ENCODE measurements at regions not wholly inside any gene's neighbourhood (a gene's known extent, or its start where the extent isn't known, plus 50 kb on each side); places are given as distances from the start of the nearest gene placed in this dataset.
"Not testable (repeated sequence)": the region's sequence is repeated elsewhere in the genome, so short reads cannot be mapped to it uniquely, and the experiment has no call there.

DNA sequence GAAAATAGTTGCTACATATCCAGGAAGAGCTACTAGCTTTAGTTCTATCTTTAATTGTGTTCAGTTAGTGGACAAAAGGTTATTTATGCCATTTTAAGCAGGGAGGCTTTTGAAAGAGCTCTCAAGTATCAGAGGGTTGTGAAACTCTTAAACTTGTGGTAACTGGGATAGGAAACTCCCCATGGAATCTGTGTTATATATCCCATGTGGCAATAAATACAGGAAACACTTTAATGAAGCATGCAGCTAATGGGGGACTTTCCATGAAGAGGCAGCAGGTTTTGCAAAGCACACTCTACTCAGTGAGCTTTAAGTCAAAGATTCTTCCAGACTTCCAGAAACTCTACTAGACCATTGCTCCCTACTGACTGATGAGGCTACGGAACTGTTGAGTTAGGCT is 805.0 kb upstream of the C9orf72 start:
- DNase-seq, result no peak

DNA sequence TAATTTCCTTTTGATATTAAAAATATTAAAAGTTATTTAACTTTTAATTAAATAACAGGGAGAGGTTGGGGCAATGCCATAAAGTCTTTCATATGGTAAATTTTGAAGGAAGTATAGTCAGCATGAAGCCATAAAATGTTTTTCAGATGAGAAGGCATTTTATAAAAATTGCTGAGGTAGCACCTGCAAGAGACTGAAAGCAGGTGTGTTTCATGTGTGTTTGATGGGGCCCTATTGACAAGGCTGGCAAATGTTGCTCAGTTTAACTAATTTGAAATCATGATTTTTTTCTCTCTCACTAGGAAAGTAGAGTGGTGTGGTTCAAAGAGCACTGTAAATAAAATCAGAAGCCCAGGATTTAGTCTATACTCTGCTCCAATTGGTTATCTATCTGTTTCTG is 805.8 kb upstream of the C9orf72 start:
- no peak for DNase-seq

DNA sequence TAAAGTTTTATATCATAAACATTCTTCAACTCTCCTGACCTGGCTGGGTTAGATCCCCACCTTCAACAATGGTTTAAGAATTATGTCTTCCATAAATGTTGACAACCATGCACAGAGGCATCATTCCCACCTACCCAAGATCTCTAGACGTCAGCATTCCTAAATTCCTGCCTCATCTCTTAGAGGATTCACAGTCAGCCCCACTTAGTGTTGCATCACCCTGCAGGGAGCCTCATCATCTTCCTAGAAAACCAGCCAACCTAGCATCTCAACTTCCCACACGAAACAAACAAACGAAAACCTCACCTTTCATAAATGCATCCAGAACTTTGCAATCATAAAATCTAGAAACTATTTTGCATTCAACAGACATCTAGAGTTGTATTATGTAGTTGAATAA is 816.1 kb upstream of the C9orf72 start:
- no peak for DNase-seq

DNA sequence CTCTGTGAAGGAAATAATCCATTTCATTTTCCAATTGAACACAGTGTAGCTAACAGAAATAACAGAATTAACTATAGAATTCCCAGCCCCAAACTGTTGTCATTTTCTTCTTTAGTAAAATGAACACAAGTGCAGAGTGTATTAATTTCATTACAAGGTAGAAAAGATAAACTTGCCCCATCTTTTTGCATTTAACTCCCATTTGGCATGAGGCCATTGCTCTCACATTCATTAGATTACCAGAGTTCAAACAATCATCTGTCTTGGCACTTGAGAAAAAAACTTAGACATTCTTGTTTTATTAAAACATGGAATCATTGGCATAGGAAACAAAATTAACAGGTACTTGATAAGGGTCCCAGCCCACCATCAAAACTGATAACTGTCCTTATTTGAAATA is 821.5 kb upstream of the C9orf72 start:
- no peak for DNase-seq

DNA sequence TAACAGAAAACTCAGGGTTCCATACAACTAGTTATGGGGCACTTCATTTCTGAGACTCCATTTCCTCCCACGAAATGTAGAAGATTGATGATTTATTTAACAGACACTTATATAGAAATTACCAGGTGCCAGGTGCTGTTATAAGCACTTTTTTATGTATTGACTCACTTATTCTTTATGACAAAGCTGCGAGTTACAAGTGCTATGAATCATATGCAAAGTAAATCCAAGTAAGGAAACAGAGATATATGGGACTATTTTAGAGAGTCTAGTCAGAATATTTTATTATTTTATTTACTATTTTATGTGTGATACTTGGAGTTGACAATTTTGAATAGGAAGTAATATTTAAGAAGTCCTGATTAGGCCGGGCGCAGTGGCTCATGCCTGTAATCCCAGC is 822.8 kb upstream of the C9orf72 start:
- DNase-seq, result no peak

DNA sequence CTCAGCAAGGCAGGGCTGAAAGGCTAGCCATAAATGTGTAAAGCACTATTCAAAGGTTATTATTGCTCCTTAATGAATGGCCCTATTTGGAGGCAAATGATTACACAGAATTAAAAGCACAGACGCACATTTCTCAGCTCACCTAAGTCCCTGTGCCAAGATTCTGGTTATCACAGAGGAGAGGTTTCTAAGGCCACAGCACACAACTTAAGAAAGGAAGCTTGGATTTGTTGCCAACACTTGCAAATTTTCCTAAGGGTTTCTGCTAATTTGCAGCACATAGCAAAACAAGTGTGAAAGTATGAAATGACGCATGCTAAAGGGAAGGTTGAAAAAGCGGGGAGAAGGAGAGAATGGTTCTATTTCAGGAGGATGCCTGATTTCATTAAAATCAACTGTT is 834.1 kb upstream of the C9orf72 start:
- no peak for DNase-seq

DNA sequence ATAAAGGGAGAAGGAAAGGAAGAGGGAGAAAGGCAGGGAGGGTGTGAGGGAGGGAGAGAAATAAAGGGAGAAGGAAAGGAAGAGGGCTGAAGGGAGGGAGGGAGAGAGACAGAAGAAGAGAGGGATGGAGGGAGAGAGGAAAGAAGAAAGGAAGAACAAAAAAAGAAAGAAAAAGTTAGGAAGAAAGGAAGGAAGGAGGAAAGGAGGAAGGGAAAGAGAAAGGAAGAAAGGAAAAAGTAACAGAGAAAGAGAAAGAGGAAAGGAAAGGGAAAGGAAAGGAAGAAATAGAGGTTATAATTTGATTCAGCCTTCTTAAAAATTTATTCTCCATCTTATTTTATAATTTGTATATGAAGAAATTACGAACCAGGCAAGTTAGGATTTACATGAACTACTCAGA is 836.6 kb upstream of the C9orf72 start:
- DNase-seq, result no peak

DNA sequence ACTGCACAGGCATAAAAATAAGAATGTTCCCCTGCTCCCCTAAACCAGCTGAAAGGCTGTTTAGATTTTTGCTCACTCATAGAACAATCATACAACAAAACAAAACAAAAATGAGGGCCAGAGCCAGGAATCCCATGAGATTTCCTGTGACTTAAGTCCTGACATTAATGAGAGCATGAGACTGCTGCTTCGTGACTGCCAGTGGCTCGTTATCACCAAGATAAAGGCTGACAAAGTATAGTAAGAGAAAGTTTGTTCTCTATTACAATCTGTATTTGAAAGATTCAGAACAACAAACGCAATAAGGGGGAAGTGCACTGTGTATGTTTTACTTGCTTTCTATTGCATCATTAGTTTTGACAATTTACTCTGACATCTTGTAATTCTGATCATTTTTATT is 837.1 kb upstream of the C9orf72 start:
- no peak for DNase-seq

DNA sequence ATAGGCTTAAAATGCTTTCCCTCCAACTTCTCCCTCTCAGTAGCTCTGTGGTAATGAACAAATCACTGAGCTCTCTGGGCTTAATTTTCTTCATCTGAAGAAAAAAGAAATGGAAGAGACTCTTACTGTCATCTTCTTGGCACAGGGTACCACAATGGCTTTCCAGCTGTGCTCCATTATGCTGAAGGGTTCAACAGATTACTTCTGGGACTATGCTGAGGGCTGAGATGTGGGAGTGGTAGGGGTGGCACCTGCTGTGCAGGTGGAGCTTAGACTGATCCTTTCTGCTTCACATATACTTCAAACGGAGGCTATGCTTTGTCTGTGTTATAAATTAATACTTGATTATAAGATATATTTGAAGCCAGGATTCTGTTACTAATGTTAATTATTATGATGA is 840.2 kb upstream of the C9orf72 start:
- no peak for DNase-seq

DNA sequence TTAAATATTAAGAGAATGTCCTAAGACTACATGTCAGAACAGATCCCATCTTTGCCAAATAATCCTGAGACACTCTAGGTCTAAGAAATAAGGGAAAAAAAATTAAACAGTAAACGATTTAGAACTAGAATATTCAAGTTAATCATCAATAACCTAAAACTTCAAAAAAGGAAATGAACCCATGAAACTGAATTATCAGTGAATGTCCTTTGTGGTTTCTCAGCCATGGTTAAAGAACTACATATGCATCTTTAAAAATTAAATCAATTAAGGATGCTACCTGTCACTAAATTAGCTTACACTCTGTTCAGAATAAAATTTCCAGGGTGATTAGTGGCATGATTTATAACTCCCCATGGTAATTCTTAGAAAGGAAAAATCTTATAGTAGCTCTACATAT is 850.0 kb upstream of the C9orf72 start:
- no peak for DNase-seq

DNA sequence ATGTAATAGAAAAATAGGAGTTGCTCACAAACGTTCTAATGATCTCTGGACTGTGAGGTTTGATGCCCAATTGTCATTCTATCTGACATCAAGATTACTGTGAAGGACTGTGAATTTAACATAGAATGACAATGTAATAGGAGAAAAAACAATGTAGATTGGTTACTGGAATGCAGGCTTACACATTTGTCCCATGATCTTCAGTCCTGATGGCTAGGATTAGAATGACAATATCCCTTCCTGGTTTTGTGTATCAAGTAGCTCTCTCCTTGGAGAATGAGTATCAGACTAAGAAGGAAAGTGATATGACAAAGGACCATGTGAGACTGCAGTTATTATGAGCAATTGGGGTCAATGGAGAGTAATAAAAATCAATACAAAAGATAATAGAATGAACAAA is 862.2 kb upstream of the C9orf72 start:
- DNase-seq, result no peak

DNA sequence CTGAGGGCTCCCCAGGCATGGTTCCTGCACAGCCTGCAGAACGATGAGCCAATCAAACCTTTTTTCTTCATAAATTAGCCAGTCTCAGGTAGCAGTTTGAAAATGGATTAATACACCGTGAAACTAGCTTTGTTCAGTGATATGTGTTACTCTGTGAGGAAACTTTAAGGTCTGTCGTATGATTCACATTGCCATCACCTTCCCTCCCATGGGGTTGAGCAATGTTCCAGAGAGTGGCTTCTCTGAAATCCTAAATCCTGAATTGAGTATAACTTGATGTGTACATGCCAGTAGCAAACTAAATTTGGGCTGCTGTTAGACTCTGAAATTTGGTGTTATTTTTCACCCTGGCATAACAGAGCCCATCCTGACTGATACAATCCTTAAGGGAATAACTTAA is 866.4 kb upstream of the C9orf72 start:
- no peak for DNase-seq

DNA sequence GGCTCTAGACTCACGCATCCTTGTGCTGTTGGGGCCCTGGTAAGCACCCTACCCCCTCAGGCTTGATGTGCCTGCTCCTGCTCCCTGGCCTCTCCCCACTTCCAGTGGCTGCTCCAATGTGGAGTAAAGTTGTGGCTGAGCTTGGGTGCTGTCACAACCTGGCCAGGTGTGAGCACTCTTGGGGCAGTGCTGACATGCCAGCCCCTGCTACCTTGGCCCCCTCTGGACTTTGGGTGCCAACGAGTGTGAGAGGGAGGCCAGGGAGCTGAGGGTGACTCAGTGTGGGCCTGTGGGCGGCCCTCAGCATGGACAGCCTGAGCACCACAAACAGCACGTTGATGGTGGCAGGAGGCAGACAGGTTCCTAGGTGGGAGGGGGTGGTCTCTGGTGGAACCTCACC is 870.2 kb upstream of the C9orf72 start:
- DNase-seq, result no peak

DNA sequence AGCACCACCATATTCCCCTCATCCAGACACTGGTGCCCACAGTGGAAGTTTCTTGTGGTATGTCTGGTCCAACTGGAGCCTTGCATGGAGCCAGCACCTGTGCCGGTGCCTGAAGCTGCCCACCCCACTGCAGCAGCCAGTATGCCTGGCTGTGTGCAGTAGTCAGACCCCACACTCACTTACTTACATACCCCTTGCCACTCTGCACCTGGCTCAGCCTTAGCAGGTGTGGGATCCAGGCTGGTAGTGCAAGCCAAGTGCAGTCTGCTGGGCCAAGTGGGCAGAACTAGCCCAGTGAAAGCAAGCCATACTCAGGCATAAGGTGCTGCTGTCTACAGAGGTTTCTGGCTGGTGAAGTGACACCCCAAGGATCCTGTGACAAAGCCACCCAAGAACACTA is 871.4 kb upstream of the C9orf72 start:
- DNase-seq, result no peak

DNA sequence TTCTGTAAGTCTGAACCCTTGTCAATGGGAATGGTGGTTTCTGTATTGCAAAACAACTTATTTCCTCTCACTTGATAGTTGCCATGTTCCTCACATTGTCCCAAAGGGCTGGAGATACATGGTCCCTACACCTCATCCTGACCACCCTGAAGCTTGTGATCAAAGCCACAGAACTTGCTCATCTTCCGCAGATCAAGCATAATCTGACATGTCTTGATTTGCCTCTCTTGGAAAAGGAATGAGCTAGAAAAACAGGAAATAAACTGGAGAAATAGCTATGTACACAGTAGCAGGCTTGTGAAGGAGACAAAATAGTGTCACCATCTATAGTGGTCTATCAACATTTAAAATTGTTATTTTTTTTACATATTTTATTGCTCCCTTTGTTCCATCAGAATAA is 871.9 kb upstream of the C9orf72 start:
- DNase-seq, result no peak

DNA sequence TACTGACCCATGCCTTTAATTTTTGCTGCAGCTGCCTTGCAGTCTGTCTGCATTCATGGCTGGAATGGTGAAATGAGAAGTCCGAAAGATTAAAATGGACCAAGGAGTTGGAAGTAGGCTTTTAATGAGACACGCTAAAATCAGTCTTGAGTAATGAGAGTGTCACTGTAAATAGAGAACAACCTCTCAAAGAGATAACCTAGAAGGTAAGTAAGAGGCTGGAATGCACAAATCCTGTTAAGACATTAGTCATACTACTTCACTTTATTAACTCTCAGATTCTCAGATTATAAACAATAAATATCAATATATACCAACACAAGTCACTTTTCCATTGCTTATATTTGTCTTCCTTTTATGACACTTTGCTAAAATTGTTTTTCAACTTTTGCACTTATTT is 880.6 kb upstream of the C9orf72 start:
- no peak for DNase-seq

DNA sequence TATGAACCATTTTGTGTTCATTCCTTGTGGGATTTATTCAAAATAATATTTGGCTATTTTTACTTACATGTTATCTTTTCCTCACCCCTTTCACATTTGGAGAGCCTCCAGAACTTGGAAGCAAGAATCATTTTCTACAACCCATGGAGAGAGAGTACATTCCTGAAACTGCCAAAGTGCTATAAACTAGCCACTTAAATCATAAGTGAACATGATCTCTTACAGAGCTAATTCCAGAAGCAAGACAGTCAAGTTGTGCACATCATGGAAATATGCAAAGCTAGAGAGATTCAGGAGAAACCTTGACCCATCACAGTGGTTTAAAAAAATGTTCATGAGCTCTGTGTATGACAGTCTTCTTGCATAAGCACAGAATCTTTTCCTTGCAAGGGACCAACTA is 883.6 kb upstream of the C9orf72 start:
- no peak for DNase-seq

DNA sequence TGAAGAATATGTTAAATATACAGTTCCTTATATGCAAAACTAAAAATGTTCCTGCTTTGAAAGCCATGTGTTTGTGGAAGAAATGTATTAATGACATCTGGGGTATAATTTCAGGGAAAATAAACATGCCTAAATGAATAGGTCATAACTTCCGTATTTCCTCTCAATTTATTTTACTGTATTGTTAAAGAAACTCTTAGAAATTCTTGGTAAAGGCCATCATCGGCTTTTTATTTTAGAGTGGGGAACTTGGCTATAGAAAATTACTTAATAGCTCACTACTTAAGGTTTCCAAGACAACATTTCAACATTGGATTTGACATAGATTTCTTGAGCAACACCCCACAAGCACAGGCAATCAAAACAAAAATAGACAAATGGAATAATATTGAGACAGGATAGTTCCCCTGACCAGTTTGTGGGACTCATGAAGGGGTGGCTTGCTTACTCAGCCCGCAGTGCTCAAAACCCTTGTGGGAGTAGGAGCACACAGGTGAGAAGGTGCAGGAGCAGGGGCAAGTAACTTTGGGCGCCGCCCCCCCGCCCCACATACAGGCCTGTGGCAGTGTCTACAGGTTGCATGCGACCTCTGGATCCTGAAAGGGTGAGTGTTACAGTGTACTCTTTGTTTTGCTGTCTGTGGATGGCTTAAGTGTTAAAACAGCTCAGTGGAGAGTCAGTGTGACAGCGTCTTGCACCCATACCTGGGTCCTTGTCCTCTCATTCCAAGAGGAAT is 891.4 kb upstream of the C9orf72 start:
- no peak for DNase-seq

DNA sequence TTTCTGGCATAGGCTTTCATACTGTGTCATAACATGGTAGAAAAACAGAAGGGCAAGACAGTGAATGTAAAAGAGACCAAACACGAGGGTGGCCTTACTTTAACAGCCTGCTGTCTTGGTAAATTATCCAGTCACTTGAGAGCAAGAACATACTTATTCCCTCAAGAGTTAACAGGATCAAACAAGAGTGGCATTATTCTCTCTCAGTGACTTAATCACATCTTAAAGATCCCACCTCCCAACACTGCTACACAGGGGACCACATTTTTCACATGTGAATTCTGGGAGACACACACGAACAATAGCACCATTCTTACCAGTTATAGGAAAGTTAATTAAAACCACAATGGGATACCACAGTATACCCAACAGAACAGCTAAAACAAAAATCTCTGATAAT is 898.0 kb upstream of the C9orf72 start:
- DNase-seq, result no peak

DNA sequence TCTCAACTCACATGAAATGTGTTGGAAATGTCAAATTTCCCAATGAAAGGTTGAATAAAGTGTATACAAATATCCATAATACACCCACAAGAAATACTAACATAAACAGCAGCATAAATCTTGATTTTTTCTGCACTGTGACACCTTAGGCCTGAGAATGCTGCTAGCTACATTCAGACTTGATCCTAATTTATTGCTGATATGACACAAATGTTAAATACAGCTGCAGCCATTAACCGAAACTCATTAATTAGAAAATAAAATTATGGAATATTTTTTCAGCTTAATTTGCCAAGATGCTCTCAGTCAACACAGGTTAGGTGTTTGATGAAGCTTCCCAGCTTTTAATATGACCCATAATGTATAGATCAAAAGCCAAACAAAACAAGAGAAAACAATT is 914.3 kb upstream of the C9orf72 start:
- DNase-seq, result no peak

DNA sequence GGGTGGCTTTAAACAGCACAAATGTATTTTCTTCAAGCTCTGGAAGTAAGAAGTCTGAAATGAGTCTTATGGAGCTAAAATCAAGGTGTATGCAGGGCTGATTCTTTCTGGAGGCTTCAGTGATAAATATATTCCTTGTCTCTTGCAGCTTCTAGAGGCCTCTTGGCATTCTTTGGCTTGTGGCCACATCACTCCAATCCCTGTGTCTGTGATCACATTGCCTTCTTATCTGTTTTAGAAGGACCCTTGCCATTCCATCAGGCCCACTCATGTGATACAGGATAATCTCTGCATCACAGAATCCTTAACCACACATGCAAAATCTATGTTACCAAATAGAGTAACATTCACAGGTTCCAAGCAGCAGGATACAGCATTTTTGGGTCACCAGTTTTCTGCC is 917.8 kb upstream of the C9orf72 start:
- DNase-seq, result no peak

DNA sequence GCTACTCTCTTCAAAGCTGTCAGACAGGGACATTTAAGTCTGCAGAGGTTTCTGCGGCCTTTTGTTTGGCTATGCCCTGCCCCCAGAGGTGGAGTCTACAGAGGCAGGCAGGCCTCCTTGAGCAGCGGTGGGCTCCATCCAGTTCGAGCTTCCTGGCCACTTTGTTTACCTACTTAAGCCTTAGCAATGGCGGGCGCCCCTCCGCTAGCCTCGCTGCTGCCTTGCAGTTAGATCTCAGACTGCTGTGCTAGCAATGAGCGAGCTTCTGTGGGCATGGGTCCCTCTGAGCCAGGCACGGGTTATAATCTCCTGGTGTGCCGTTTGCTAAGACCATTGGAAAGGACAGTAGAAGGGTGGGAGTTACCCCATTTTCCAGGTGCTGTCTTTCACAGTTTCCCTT is 924.9 kb upstream of the C9orf72 start:
- DNase-seq, result not testable (repeated sequence)

DNA sequence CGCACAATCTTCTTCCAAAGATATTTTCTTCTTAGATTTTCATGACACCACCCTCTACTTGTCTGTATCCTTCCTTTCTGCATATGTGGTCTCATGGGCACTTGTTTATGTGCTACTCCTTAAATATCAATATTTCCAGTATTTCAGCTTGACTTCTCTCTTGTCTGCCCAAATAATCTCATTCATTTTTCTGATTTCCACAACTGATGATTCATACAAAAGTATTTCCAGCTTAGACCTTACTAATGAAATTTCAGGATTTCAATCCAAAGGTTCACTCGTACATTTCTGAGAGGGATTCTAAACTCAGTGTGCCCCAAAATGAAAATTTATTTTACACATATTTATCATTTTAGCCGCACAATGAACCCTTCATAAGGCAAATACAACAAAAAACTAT is 928.9 kb upstream of the C9orf72 start:
- DNase-seq, result no peak

DNA sequence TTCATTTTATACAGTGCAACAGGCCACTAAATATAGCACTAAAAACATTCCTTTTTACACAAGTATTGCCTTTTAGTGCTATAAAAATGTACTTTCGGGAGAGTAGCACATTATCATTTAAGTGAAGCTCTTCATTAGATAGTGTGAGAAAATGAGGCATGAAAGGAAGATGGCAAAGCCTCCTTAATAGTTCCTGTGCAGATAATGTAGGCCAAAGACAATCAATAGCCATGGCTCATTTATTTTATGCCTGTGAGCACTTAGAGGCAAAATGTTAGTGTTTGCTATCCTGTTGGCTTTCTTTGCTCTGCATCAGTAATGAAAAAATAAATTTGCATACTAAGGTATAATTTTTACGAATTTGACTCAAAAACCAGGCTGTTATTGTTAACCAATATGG is 929.5 kb upstream of the C9orf72 start:
- no peak for DNase-seq

DNA sequence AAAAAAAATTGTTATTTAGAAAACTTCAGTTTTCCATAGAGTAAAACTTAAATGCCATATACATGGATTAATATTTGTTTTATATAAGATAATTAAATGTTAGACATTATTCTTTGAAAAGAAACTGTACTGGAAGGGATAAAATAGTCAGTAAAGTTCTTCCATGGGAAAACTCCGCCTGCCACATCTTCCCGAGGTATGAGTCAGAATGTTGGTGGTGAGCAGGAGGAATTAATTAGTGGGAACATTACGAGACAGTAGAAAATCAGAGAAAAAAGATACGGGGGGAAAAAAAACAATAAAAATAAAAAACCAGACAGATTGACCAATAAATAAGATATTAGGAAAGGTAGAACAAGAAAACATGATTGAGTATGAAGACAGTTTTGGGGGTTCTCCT is 930.3 kb upstream of the C9orf72 start:
- no peak for DNase-seq

DNA sequence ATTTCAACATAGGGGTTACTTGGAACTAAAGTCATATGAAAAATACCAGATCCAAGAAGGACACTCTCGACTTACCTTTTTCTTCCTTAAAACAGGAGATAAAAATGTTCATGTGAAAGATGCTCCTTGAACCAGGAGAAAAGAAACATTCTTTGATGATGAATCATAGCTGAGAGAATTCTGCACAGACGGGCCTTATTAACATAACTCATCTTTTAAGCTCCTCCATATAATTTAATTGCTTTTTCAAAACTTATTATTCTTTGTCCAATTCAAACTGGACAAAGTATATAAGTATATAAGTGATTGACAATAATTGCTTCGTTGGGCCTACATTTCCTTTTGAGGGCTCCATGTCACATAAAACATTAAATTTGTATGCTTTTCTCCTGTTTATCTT is 945.2 kb upstream of the C9orf72 start:
- no peak for DNase-seq
